Ishikawa (cell line): ENCODE measurements at regions not wholly inside any gene's neighbourhood (a gene's known extent, or its start where the extent isn't known, plus 50 kb on each side); places are given as distances from the start of the nearest gene placed in this dataset.

Experiments
- CEBPB ChIP-seq: IDR thresholded peaks from 2 replicates; pipeline ENCODE4 v1.6.1; 2012
- EGR1 ChIP-seq: IDR thresholded peaks from 2 replicates; pipeline ENCODE4 v1.6.1; 2012
- EP300 ChIP-seq: IDR thresholded peaks from 2 replicates; pipeline ENCODE4 v1.6.1; 2012; ENCODE audit warnings: borderline replicate concordance
- FOXM1 ChIP-seq: IDR thresholded peaks from 2 replicates; pipeline ENCODE4 v1.6.1; 2012; ENCODE audit warnings: low read depth, borderline replicate concordance
- MAX ChIP-seq: IDR thresholded peaks from 2 replicates; pipeline ENCODE4 v1.6.1; 2012
- RAD21 ChIP-seq: IDR thresholded peaks from 2 replicates; pipeline ENCODE4 v1.6.1; 2012; ENCODE audit warnings: low read depth
- REST ChIP-seq: IDR thresholded peaks from 2 replicates; pipeline ENCODE4 v1.6.1; 2012; ENCODE audit warnings: low read depth, mild to moderate bottlenecking
- TAF1 ChIP-seq: IDR thresholded peaks from 2 replicates; pipeline ENCODE4 v1.6.1; 2012; ENCODE audit warnings: low read depth, mild to moderate bottlenecking
- TCF12 ChIP-seq: IDR thresholded peaks from 2 replicates; pipeline ENCODE4 v1.6.1; 2012; ENCODE audit warnings: low read depth
- USF1 ChIP-seq: IDR thresholded peaks from 2 replicates; pipeline ENCODE4 v1.6.1; 2012
- YY1 ChIP-seq: IDR thresholded peaks from 2 replicates; pipeline ENCODE4 v1.6.1; 2012; ENCODE audit warnings: low read depth
- ZBTB7A ChIP-seq: IDR thresholded peaks from 2 replicates; pipeline ENCODE4 v1.6.1; 2012; ENCODE audit warnings: low read depth

GRCh38 chr1:118827207-118827606, 160.9 kb downstream of the TBX15 start:
- TF ChIP-seq ZBTB7A, result no peak
- TF ChIP-seq MAX, result no peak
- no peak for TF ChIP-seq YY1
- no peak for TF ChIP-seq EGR1
- no peak for TF ChIP-seq EP300
- TF ChIP-seq TAF1, result no peak
- TF ChIP-seq RAD21, result no peak
- TF ChIP-seq REST, result no peak
- no peak for TF ChIP-seq CEBPB
- TF ChIP-seq USF1, result no peak
- no peak for TF ChIP-seq TCF12
- TF ChIP-seq FOXM1, result no peak
